KMS-11 (cell line): ENCODE measurements at regions not wholly inside any gene's neighbourhood (a gene's known extent, or its start where the extent isn't known, plus 50 kb on each side); places are given as distances from the start of the nearest gene placed in this dataset.

ENCODE experiments used
- H2AFZ ChIP-seq: fragments of 200-600 bp; sonication (generic); 2 replicates; pipeline ENCODE4 v1.6.1; 2016; ENCODE audit warnings: antibody characterized with exemption, mixed run types, low read depth
- H3K27ac ChIP-seq: fragments of 200-600 bp; sonication (generic); 2 replicates; pipeline ENCODE4 v1.6.1; 2016; ENCODE audit warnings: mild to moderate bottlenecking, mixed run types
- H3K27me3 ChIP-seq: fragments of 200-600 bp; sonication (generic); 2 replicates; pipeline ENCODE4 v1.6.1; 2017; ENCODE audit warnings: mild to moderate bottlenecking, low read depth, mixed run types, moderate library complexity; ENCODE audit not compliant: insufficient read depth
- H3K36me3 ChIP-seq: fragments of 200-600 bp; sonication (generic); 2 replicates; pipeline ENCODE4 v1.6.1; 2017; ENCODE audit warnings: mild to moderate bottlenecking, mixed run types; ENCODE audit not compliant: insufficient read depth
- H3K4me1 ChIP-seq: fragments of 200-600 bp; sonication (generic); 2 replicates; pipeline ENCODE4 v1.6.1; 2016; ENCODE audit warnings: mild to moderate bottlenecking, low read depth, mixed run types; ENCODE audit not compliant: poor library complexity, severe bottlenecking
- H3K4me2 ChIP-seq: fragments of 200-600 bp; sonication (generic); 2 replicates; pipeline ENCODE4 v1.7.0; 2016; ENCODE audit warnings: mild to moderate bottlenecking, mixed run types
- H3K4me3 ChIP-seq: fragments of 200-600 bp; sonication (generic); IDR thresholded peaks from 2 replicates; pipeline ENCODE4 v1.6.1; 2017; ENCODE audit warnings: low read depth, low read length, mixed read lengths; ENCODE audit not compliant: insufficient read depth
- H3K79me2 ChIP-seq: fragments of 200-600 bp; sonication (generic); 2 replicates; pipeline ENCODE4 v1.6.1; 2016; ENCODE audit warnings: low read depth, mixed run types; ENCODE audit not compliant: insufficient read depth
- H3K9ac ChIP-seq: fragments of 200-600 bp; sonication (generic); 2 replicates; pipeline ENCODE4 v1.6.1; 2016; ENCODE audit warnings: mild to moderate bottlenecking, mixed run types
- H4K20me1 ChIP-seq: fragments of 200-600 bp; sonication (generic); 2 replicates; pipeline ENCODE4 v1.6.1; 2016; ENCODE audit warnings: mild to moderate bottlenecking, mixed run types; ENCODE audit not compliant: insufficient read depth
- CTCF ChIP-seq: fragments of 200-600 bp; sonication (generic); conservative IDR thresholded peaks from 2 replicates; pipeline ENCODE4 v1.6.1; 2017; ENCODE audit warnings: low read depth, mild to moderate bottlenecking, antibody characterized with exemption, low read length, moderate library complexity, mixed read lengths

DNA sequence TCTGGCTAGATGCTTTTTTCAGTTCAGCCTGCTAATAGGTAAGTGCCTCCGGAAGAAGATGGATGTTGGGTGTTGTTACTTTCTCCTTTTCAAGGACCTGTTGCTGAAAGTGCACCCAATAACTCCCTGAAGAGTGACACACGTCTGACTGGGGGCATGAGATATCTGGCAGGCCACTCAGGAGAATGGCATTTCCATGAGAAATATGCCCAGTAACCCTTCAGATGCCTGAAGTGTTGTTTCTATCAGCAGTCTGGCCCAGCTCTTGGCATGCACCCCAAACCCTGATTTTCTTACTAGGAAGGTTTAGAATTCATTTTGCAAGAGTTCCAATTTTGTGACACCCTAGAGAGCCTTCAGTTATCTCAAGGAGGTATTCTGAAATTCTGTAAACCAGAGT lies 71.5 kb downstream of the ARHGAP35 start:
- no peaks in the 10 kb centered on the region for H3K36me3 ChIP-seq
- H3K9ac ChIP-seq = no peak overlapping the region
- peaks cover 14% of the 10 kb centered on the region; the same call in 1 of the 2 replicates for H4K20me1 ChIP-seq
- H3K4me1 ChIP-seq = peaks cover 11% of the 10 kb centered on the region
- H3K4me3 ChIP-seq = no peak overlapping the region
- H3K79me2 ChIP-seq = peaks cover 57% of the 10 kb centered on the region
- no peaks in the 10 kb centered on the region for H3K27me3 ChIP-seq
- no peak overlapping the region for H2AFZ ChIP-seq
- no peak for TF ChIP-seq CTCF
- H3K4me2 ChIP-seq = no peak overlapping the region
- H3K27ac ChIP-seq = no peak overlapping the region

DNA sequence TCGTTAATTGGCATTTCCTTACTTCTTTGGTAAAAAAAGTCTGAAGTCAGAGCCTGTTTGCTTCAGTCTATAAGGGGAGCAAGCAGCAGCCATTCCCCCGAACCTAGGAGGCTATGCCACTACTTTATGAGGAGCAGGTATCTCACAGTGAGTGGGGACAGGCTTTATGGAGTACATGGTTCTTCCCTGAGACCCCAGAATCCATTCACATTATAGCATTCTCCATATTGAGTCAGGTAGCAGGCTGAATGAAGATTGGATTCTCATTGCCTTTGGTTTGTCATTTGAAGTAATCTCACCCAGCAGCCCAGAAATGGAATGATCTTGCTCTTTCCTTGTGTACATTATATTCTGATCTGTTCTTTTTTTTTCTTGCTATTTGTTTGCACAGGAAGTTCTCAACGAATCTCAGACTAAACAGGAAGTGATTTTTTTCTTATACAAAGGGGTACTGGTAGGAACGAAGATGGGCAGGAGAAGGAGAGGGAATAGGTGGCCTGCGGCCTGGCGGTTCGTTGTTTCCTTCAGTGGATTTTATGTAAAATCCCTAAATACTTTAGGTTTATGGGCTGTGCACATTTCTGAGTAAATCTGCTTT lies 74.4 kb downstream of the ARHGAP35 start:
- Histone ChIP-seq H2AFZ (no peak overlapping the region), H3K27me3 (no peaks in the 10 kb centered on the region), H3K4me3 (no peak overlapping the region), H3K27ac (no peak overlapping the region), H3K4me1 (no peaks in the 10 kb centered on the region), H3K4me2 (no peak overlapping the region), H4K20me1 (peaks cover 7% of the 10 kb centered on the region; the same call in 1 of the 2 replicates), H3K79me2 (peaks cover 34% of the 10 kb centered on the region; the same call in 1 of the 2 replicates), H3K9ac (no peak overlapping the region), H3K36me3 (no peaks in the 10 kb centered on the region)
- no peak for TF ChIP-seq CTCF

GRCh38 chr19:46943150-46943946 lies 76.3 kb upstream of the NPAS1 start:
- Histone ChIP-seq H3K9ac (no peak overlapping the region), H3K4me2 (no peak overlapping the region), H2AFZ (no peak overlapping the region), H3K4me1 (peaks cover 49% of the 10 kb centered on the region), H3K4me3 (no peak overlapping the region), H3K36me3 (no peaks in the 10 kb centered on the region), H4K20me1 (no peaks in the 10 kb centered on the region; the same call in 1 of the 2 replicates), H3K27ac (no peak overlapping the region), H3K79me2 (peaks cover 12% of the 10 kb centered on the region; the same call in 1 of the 2 replicates), H3K27me3 (no peaks in the 10 kb centered on the region)
- no peak for TF ChIP-seq CTCF

- no peak overlapping the region for H3K4me3 ChIP-seq
- TF ChIP-seq CTCF = no peak
- H3K36me3 ChIP-seq = no peaks in the 10 kb centered on the region
- H3K27ac ChIP-seq = peak overlapping the region; percentile 5; the same call in 1 of the 2 replicates
- H3K27me3 ChIP-seq = no peaks in the 10 kb centered on the region
- peak overlapping the region; percentile 30 for H3K4me2 ChIP-seq
- H3K4me1 ChIP-seq = peaks cover 56% of the 10 kb centered on the region
- no peak overlapping the region for H2AFZ ChIP-seq
- H3K79me2 ChIP-seq = peaks cover 15% of the 10 kb centered on the region; the same call in 1 of the 2 replicates
- H3K9ac ChIP-seq = no peak overlapping the region; the same call in 1 of the 2 replicates
- H4K20me1 ChIP-seq = no peaks in the 10 kb centered on the region; the same call in 1 of the 2 replicates
Measured at GRCh38 chr19:46944123-46944748, 75.4 kb upstream of the NPAS1 start.
